Retinal pigment epithelial cell (primary cell): ENCODE measurements at regions not wholly inside any gene's neighbourhood (a gene's known extent, or its start where the extent isn't known, plus 50 kb on each side); places are given as distances from the start of the nearest gene placed in this dataset.

ENCODE experiments used
- DNase-seq: peaks from one replicate; pipeline ENCODE4 v3.0.0-alpha.2; 2010; ENCODE audit warnings: low read depth
- H3K4me3 ChIP-seq: 2 replicates; pipeline ENCODE4 v1.5.1; 2011; ENCODE audit warnings: mild to moderate bottlenecking, low read length, control low read depth, moderate library complexity
- CTCF ChIP-seq: conservative IDR thresholded peaks from 2 replicates; pipeline ENCODE4 v1.5.1; 2011; ENCODE audit warnings: low read depth, low read length, control low read depth, inconsistent platforms

- TF ChIP-seq CTCF, result no peak
Measured at GRCh38 chr15:25051399-25052154, 96.8 kb downstream of the SNRPN start.

GRCh38 chr15:25052191-25052999, 97.6 kb downstream of the SNRPN start:
- no peak for TF ChIP-seq CTCF
- H3K4me3 ChIP-seq, result no peak overlapping the region
- no peak for DNase-seq

More at GRCh38 chr15:25051399-25052154, 96.8 kb downstream of the SNRPN start:
- no peak overlapping the region for H3K4me3 ChIP-seq
- DNase-seq, result no peak

- H3K4me3 ChIP-seq, result no peak overlapping the region
- DNase-seq, result no peak
- TF ChIP-seq CTCF, result no peak
Measured at GRCh38 chr15:25053000-25053815, 98.4 kb downstream of the SNRPN start.

GRCh38 chr15:25054329-25054728, 99.5 kb downstream of the SNRPN start:
- DNase-seq, result no peak
- H3K4me3 ChIP-seq, result no peak overlapping the region
- no peak for TF ChIP-seq CTCF

GRCh38 chr15:25054943-25055342, 100.2 kb downstream of the SNRPN start:
- TF ChIP-seq CTCF, result no peak
- DNase-seq, result no peak
- H3K4me3 ChIP-seq, result no peak overlapping the region

- H3K4me3 ChIP-seq, result no peak overlapping the region
- no peak for DNase-seq
- TF ChIP-seq CTCF, result no peak
Measured at GRCh38 chr15:25055356-25056068, 100.7 kb downstream of the SNRPN start.
